IPS-18a (cell line): ENCODE measurements at regions not wholly inside any gene's neighbourhood (a gene's known extent, or its start where the extent isn't known, plus 50 kb on each side); places are given as distances from the start of the nearest gene placed in this dataset.
"Not testable (repeated sequence)": the region's sequence is repeated elsewhere in the genome, so short reads cannot be mapped to it uniquely, and the experiment has no call there.

ENCODE experiments used
- H3K27ac ChIP-seq: one replicate; pipeline ENCODE4 v1.5.1; 2013; ENCODE audit warnings: low read length
- H3K27me3 ChIP-seq: one replicate; pipeline ENCODE4 v1.6.1; 2013; ENCODE audit warnings: mild to moderate bottlenecking, low read length; ENCODE audit not compliant: control insufficient read depth, insufficient read depth
- H3K36me3 ChIP-seq: one replicate; pipeline ENCODE4 v1.6.1; 2013; ENCODE audit warnings: low read depth, low read length; ENCODE audit not compliant: control insufficient read depth
- H3K4me1 ChIP-seq: one replicate; pipeline ENCODE4 v1.6.1; 2013; ENCODE audit warnings: low read depth, low read length; ENCODE audit not compliant: control insufficient read depth
- H3K4me3 ChIP-seq: one replicate; pipeline ENCODE4 v1.5.1; 2013; ENCODE audit warnings: low read length
- H3K9ac ChIP-seq: one replicate; pipeline ENCODE4 v1.6.1; 2013; ENCODE audit warnings: mild to moderate bottlenecking, low read length, moderate library complexity
- H3K9me3 ChIP-seq: one replicate; pipeline ENCODE4 v1.6.1; 2013; ENCODE audit warnings: low read depth, low read length; ENCODE audit not compliant: control insufficient read depth

DNA sequence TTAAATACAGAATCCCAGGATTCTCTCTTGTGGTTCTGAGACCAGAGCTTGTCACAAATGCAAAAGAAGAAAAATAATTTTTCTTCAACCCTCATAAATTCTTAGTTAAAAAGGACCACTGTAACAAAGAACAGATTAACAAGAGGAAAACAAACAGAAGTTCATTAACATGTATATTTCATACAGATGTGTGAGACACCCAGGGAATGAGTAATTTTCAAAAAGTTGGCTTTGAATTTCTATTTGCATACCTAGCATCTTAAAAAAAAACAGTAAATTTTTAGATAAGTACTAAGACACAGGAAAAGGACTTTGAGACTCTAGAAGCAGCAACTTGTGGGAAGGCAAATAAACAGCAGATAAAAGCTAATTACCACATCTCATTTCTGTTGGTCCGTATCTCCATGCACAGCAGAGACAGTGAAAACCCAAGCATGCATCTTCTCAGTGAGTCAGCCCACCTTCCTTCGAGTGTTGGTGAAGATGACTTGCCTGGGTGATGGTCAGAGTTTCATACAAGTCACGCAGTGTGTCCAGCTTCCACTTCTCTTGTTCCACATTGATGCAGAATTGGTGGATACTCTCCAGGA lies 399.9 kb upstream of the ADAMTS5 start:
- Histone ChIP-seq H3K27me3 (no peaks in the 10 kb centered on the region), H3K4me1 (peaks cover 14% of the 10 kb centered on the region), H3K9me3 (no peaks in the 10 kb centered on the region), H3K4me3 (no peak overlapping the region), H3K27ac (no peak overlapping the region), H3K9ac (no peak overlapping the region), H3K36me3 (no peaks in the 10 kb centered on the region)

DNA sequence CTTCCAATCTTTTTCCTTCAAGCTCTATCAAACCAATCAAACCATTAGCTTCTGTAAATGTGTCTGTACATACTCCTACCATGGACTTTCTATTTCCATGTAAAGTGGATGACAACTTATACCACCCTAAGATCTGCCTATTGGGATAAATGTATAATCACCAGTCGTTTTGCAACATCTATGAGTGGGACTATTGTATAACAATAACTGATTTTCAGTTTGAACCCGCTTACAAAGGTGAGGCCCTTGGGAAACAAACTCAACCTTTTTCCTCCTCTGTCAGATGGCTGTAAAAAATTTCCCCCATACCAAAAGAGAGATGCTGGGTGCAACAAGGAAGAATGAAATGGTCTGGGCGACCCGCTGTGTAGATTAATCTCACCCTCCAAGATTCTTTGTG lies 399.1 kb upstream of the ADAMTS5 start:
- Histone ChIP-seq H3K27ac (no peak overlapping the region), H3K9me3 (no peaks in the 10 kb centered on the region), H3K36me3 (no peaks in the 10 kb centered on the region), H3K4me3 (no peak overlapping the region), H3K9ac (no peak overlapping the region), H3K27me3 (no peaks in the 10 kb centered on the region), H3K4me1 (peaks cover 11% of the 10 kb centered on the region)

- Histone ChIP-seq H3K9ac (no peak overlapping the region), H3K36me3 (no peaks in the 10 kb centered on the region), H3K27ac (no peak overlapping the region), H3K27me3 (no peaks in the 10 kb centered on the region), H3K4me1 (peaks cover 7% of the 10 kb centered on the region), H3K9me3 (no peaks in the 10 kb centered on the region), H3K4me3 (no peak overlapping the region)
Measured at GRCh38 chr21:27365394-27365793, 398.5 kb upstream of the ADAMTS5 start.

- Histone ChIP-seq H3K9ac (no peak overlapping the region), H3K4me1 (no peaks in the 10 kb centered on the region), H3K27me3 (no peaks in the 10 kb centered on the region), H3K36me3 (no peaks in the 10 kb centered on the region), H3K27ac (no peak overlapping the region), H3K9me3 (no peaks in the 10 kb centered on the region), H3K4me3 (no peak overlapping the region)
Measured at GRCh38 chr21:27363719-27364477, 397.0 kb upstream of the ADAMTS5 start.

GRCh38 chr21:27362249-27362648 lies 395.4 kb upstream of the ADAMTS5 start:
- H3K4me1 ChIP-seq, result no peaks in the 10 kb centered on the region
- no peak overlapping the region for H3K27ac ChIP-seq
- no peak overlapping the region for H3K4me3 ChIP-seq
- H3K27me3 ChIP-seq, result no peaks in the 10 kb centered on the region
- no peaks in the 10 kb centered on the region for H3K36me3 ChIP-seq
- no peak overlapping the region for H3K9ac ChIP-seq
- H3K9me3 ChIP-seq, result no peaks in the 10 kb centered on the region

GRCh38 chr21:27359141-27359540 lies 392.3 kb upstream of the ADAMTS5 start:
- H3K4me1 ChIP-seq, result no peaks in the 10 kb centered on the region
- no peaks in the 10 kb centered on the region for H3K27me3 ChIP-seq
- no peak overlapping the region for H3K27ac ChIP-seq
- H3K9ac ChIP-seq, result no peak overlapping the region
- no peaks in the 10 kb centered on the region for H3K9me3 ChIP-seq
- no peak overlapping the region for H3K4me3 ChIP-seq
- H3K36me3 ChIP-seq, result no peaks in the 10 kb centered on the region

DNA sequence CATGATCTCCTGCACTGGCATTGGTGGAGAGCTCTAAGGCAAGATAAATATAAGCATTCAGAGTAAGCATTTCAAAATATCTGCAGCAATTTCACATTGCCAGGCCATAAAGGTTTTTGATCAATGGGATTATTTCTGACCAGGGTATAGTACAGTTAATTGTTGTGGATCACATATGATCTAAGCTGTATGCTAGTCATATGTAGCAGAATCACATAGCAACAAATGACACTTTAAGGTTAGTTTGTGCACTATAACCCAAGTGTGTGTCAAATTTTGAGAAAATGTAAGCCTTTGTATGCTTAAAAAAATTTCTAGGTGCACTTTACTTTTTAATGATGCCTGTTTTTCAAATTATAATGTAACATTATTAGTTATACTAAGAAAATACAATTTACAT lies 386.0 kb upstream of the ADAMTS5 start:
- H3K9ac ChIP-seq, result no peak overlapping the region
- H3K27me3 ChIP-seq, result no peaks in the 10 kb centered on the region
- H3K4me1 ChIP-seq, result no peaks in the 10 kb centered on the region
- H3K36me3 ChIP-seq, result no peaks in the 10 kb centered on the region
- H3K9me3 ChIP-seq, result no peaks in the 10 kb centered on the region
- H3K27ac ChIP-seq, result no peak overlapping the region
- H3K4me3 ChIP-seq, result no peak overlapping the region

DNA sequence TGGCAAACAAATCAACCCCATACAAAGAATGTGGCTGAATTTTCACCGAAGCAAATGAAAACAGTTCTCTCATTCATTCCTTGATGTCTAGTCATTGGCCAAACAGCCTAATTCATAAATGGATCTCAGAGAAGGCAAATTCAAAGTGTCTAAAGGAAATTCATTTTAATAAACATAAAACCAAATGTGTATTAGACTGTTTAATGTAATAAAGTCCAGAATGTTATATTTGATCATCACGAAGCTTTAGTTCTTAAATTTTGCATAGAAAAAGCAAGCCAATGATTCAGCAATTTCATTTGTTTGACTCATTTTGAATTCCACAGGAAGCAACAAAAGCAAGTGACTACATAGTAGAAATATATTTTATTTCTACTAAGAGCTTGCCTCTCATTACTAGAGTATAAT lies 379.2 kb upstream of the ADAMTS5 start:
- Histone ChIP-seq H3K27ac (no peak overlapping the region), H3K9me3 (no peaks in the 10 kb centered on the region), H3K27me3 (no peaks in the 10 kb centered on the region), H3K4me3 (no peak overlapping the region), H3K4me1 (no peaks in the 10 kb centered on the region), H3K36me3 (no peaks in the 10 kb centered on the region), H3K9ac (no peak overlapping the region)

DNA sequence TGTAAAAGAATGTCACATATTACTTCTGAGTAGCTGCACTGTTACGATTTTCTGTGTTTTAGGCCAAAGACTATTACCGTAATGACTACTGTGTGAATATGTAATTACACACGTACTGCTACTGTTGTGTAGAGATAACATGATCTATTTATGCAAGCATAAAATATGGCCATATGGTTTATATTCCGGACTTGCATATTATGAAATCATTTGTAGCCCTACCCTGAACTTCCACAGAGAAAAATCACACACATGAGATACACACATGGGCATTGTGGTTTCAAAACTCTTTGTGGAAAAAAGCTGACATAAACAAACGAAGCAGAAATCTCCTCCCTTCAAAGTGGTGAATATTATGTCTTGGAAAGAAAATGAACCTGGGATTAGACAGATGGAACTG lies 373.0 kb upstream of the ADAMTS5 start:
- Histone ChIP-seq H3K36me3 (no peaks in the 10 kb centered on the region), H3K27me3 (no peaks in the 10 kb centered on the region), H3K4me1 (no peaks in the 10 kb centered on the region), H3K9ac (no peak overlapping the region), H3K27ac (no peak overlapping the region), H3K9me3 (no peaks in the 10 kb centered on the region), H3K4me3 (no peak overlapping the region)

- not testable (repeated sequence) for H3K9ac ChIP-seq, H3K4me3 ChIP-seq, H3K9me3 ChIP-seq, H3K27ac ChIP-seq, H3K36me3 ChIP-seq, H3K4me1 ChIP-seq, H3K27me3 ChIP-seq
Measured at GRCh38 chr21:27338007-27338406, 371.1 kb upstream of the ADAMTS5 start.

- Histone ChIP-seq H3K36me3 (no peaks in the 10 kb centered on the region), H3K4me1 (no peaks in the 10 kb centered on the region), H3K27me3 (no peaks in the 10 kb centered on the region), H3K27ac (no peak overlapping the region), H3K9me3 (no peaks in the 10 kb centered on the region), H3K9ac (no peak overlapping the region), H3K4me3 (no peak overlapping the region)
Measured at GRCh38 chr21:27333096-27333495, 366.2 kb upstream of the ADAMTS5 start.

DNA sequence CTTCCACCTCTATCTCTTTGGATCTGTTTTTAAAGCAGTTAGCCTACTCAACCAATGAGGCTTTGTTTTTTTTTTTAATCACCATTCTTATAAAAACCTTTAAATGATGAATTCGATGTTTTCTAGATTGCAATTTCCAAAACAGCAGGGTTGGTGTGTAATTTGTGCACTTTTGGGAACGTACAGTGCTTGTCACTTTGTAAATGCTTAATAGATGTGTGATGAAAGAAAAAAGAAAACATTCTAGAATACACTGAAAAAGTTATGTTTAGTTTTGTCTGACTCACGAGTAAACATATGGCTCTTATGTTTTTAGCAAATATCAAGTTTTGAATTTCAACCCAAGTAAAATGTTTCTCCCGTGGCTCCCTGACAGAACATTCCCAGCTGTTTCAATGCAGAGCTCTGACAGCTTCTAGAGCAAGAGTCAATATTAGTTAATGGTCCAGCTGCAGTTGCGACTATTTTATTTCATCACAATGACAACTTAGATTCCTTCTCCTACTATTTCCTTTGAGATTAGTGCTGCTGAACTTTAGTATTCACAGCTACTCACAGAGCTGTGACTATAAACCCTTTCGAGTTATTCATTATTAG lies 362.5 kb upstream of the ADAMTS5 start:
- Histone ChIP-seq H3K9ac (no peak overlapping the region), H3K4me1 (no peaks in the 10 kb centered on the region), H3K36me3 (no peaks in the 10 kb centered on the region), H3K4me3 (no peak overlapping the region), H3K27ac (no peak overlapping the region), H3K27me3 (no peaks in the 10 kb centered on the region), H3K9me3 (no peaks in the 10 kb centered on the region)
